ENCODE measurements at regions not wholly inside any gene's neighbourhood (a gene's known extent, or its start where the extent isn't known, plus 50 kb on each side); places are given as distances from the start of the nearest gene placed in this dataset.

DNA sequence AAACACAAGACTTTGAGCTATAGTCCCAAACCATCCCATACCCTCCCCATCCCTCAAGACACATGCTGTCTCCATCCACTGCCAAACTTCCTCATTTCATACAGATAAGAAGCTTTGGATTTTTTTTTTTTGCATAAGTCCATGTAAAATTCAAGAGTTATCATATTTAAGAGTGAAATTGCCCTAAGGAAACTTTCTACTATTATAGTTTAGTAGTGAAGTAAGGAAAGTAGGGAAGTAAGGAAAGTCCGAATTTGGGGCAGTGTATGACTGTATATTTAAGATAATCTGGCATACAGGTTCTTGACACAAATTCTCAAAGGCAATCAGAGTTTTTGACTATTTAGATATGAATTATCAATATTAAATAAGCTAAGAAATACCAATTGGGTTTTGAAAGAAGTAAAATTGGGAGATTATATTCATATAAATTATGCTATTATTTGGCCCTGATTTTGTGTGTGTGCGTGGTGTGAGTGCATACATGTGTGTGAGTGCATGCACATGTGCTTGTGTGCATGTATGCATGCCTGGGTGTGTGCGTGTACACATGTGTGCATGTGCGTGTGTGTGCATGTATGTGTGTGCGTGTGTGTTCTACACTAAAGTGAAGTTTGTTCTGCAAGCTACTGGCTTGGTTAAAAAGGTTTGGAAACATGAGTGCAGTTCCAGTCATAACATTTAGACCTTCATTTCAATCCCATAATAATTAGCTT lies 83.6 kb upstream of the MBNL1 start:
- no peak overlapping the region for H3K9ac ChIP-seq
- H2AFZ ChIP-seq (ENCODE audit: low read depth) = no peak overlapping the region
- no peaks in the 10 kb centered on the region for H3K4me1 ChIP-seq (ENCODE audit: low read depth, poor library complexity, severe bottlenecking)
- H3K79me2 ChIP-seq (ENCODE audit: insufficient read depth, low read depth) = no peaks in the 10 kb centered on the region
- H3K27ac ChIP-seq = no peak overlapping the region
- TF ChIP-seq, protein P1, sequence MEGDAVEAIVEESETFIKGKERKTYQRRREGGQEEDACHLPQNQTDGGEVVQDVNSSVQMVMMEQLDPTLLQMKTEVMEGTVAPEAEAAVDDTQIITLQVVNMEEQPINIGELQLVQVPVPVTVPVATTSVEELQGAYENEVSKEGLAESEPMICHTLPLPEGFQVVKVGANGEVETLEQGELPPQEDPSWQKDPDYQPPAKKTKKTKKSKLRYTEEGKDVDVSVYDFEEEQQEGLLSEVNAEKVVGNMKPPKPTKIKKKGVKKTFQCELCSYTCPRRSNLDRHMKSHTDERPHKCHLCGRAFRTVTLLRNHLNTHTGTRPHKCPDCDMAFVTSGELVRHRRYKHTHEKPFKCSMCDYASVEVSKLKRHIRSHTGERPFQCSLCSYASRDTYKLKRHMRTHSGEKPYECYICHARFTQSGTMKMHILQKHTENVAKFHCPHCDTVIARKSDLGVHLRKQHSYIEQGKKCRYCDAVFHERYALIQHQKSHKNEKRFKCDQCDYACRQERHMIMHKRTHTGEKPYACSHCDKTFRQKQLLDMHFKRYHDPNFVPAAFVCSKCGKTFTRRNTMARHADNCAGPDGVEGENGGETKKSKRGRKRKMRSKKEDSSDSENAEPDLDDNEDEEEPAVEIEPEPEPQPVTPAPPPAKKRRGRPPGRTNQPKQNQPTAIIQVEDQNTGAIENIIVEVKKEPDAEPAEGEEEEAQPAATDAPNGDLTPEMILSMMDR (conservative IDR thresholded peaks at IDR 0.05; ENCODE audit: low read depth, low read length) = no peak
- no peak overlapping the region for H3K4me3 ChIP-seq (IDR thresholded peaks at IDR 0.05; ENCODE audit: insufficient read depth, low read depth, low read length)
- H3K27me3 ChIP-seq (ENCODE audit: insufficient read depth, low read depth) = no peaks in the 10 kb centered on the region
- no peaks in the 10 kb centered on the region for H3K36me3 ChIP-seq (ENCODE audit: insufficient read depth)
- H4K20me1 ChIP-seq (ENCODE audit: insufficient read depth) = no peaks in the 10 kb centered on the region
- no peak overlapping the region for H3K4me2 ChIP-seq

DNA sequence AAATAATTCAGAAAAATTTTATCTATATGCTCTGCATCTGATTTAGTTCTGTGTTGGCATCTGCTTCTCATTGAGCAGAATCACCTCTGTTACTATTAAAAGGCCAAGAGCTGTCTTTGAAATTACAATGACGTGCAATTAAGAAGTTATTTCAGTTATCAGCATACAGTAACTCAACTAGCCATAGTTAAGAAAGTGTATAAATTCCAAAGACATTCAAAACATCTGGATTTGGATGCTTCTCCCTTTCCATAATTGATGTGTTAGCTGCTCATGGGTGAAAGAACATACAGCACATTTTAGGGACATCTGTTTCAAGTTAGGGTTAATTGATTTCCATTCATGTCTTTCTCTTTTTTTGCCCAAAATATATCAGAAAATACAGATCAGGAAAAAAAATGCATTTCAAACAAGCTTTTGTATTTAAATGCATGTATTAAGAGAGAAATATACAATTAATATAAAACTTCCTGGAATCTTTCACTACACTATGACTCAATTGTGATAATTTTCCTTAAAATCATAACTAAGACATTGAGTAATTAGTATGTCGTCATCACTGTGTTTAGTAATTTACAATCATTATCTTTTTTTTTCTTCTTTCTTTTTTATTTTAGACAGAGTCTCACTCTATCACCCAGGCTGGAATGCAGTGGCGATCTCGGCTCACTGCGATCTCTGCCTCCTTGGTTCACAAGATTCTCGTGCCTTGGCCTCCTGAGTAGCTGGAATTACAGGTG lies 82.7 kb upstream of the MBNL1 start:
- Histone ChIP-seq H3K9ac (no peak overlapping the region), H3K4me3 (IDR thresholded peaks at IDR 0.05; ENCODE audit: insufficient read depth, low read depth, low read length) (no peak overlapping the region), H3K4me1 (ENCODE audit: low read depth, poor library complexity, severe bottlenecking) (no peaks in the 10 kb centered on the region), H3K27ac (no peak overlapping the region), H4K20me1 (ENCODE audit: insufficient read depth) (no peaks in the 10 kb centered on the region), H3K79me2 (ENCODE audit: insufficient read depth, low read depth) (no peaks in the 10 kb centered on the region), H3K27me3 (ENCODE audit: insufficient read depth, low read depth) (no peaks in the 10 kb centered on the region), H3K36me3 (ENCODE audit: insufficient read depth) (no peaks in the 10 kb centered on the region), H2AFZ (ENCODE audit: low read depth) (no peak overlapping the region), H3K4me2 (no peak overlapping the region)
- TF ChIP-seq, protein P1 (conservative IDR thresholded peaks at IDR 0.05; ENCODE audit: low read depth, low read length) = no peak

DNA sequence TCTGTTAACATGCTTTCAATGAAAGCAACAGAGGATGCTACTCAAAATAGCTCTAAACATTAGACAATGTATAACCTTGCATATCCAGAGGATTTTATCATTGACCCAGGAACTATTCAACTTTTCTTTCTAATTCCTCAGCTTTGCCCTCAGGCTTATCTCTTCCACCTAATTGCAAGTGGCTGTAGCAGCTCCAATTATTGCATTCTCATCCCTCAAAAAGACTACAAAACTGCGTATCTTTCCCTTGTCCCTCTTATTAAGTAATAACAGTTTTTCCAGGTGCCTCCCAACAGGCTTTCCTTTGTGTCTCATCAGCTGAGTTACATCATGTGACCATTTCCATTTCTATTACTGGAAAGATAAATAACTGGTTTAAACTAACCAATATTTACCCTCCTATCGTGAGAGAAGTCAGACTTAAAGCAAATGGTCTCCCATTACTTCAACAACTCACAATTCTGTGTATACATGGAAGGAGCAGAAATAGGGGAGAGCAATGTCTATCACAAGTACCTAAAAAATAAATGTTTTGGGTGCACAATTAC lies 78.0 kb upstream of the MBNL1 start:
- Histone ChIP-seq H3K9ac (no peak overlapping the region), H2AFZ (ENCODE audit: low read depth) (no peak overlapping the region), H3K27me3 (ENCODE audit: insufficient read depth, low read depth) (no peaks in the 10 kb centered on the region), H4K20me1 (ENCODE audit: insufficient read depth) (no peaks in the 10 kb centered on the region), H3K36me3 (ENCODE audit: insufficient read depth) (no peaks in the 10 kb centered on the region), H3K4me1 (ENCODE audit: low read depth, poor library complexity, severe bottlenecking) (peaks cover 40% of the 10 kb centered on the region), H3K4me3 (IDR thresholded peaks at IDR 0.05; ENCODE audit: insufficient read depth, low read depth, low read length) (no peak overlapping the region), H3K4me2 (no peak overlapping the region), H3K79me2 (ENCODE audit: insufficient read depth, low read depth) (peaks cover 13% of the 10 kb centered on the region), H3K27ac (no peak overlapping the region)
- TF ChIP-seq, protein P1 (conservative IDR thresholded peaks at IDR 0.05; ENCODE audit: low read depth, low read length) = no peak

DNA sequence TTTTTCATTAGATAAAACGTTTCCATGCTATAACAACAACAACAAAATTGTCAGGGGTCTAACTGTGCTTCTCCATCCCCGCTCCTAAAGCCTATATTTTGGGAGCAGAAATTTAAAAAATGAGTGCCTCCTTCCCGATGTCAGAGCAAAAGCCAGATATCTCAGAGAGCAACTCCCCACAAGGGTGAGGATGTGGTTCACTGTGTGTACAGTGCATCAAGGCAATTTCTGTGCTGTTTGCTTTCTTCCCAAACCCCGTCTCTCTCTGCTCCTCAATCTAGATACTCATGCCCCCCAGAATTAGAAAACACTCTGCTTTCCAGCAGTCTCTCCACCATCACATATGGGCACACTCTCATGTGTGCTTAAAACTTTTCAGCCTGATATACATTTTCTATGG lies 76.7 kb upstream of the MBNL1 start:
- Histone ChIP-seq H3K27me3 (ENCODE audit: insufficient read depth, low read depth) (no peaks in the 10 kb centered on the region), H3K36me3 (ENCODE audit: insufficient read depth) (no peaks in the 10 kb centered on the region), H2AFZ (ENCODE audit: low read depth) (no peak overlapping the region), H3K4me3 (IDR thresholded peaks at IDR 0.05; ENCODE audit: insufficient read depth, low read depth, low read length) (no peak overlapping the region), H3K4me2 (no peak overlapping the region; the same call in none of the 2 replicates), H4K20me1 (ENCODE audit: insufficient read depth) (no peaks in the 10 kb centered on the region), H3K9ac (no peak overlapping the region), H3K79me2 (ENCODE audit: insufficient read depth, low read depth) (peaks cover 26% of the 10 kb centered on the region), H3K4me1 (ENCODE audit: low read depth, poor library complexity, severe bottlenecking) (peaks cover 54% of the 10 kb centered on the region), H3K27ac (no peak overlapping the region; the same call in 1 of the 2 replicates)
- TF ChIP-seq, protein P1 (conservative IDR thresholded peaks at IDR 0.05; ENCODE audit: low read depth, low read length) = no peak

All from KMS-11 (cell line).